Epithelial cell of esophagus (primary cell): ENCODE measurements at regions not wholly inside any gene's neighbourhood (a gene's known extent, or its start where the extent isn't known, plus 50 kb on each side); places are given as distances from the start of the nearest gene placed in this dataset.

ENCODE experiments used
- DNase-seq: peaks from one replicate; pipeline ENCODE4 v3.0.0; 2010; ENCODE audit warnings: low read depth
- H3K4me3 ChIP-seq: 2 replicates; pipeline ENCODE4 v1.5.1; 2011; ENCODE audit warnings: mild to moderate bottlenecking, low read length, control low read depth
- TF ChIP-seq, protein P1 (sequence below): IDR thresholded peaks from 2 replicates; pipeline ENCODE4 v1.5.1; 2011; ENCODE audit warnings: low read depth, mild to moderate bottlenecking, low read length, control low read depth, inconsistent platforms; ENCODE audit not compliant: insufficient read depth; ENCODE audit errors: missing control alignments

DNA sequence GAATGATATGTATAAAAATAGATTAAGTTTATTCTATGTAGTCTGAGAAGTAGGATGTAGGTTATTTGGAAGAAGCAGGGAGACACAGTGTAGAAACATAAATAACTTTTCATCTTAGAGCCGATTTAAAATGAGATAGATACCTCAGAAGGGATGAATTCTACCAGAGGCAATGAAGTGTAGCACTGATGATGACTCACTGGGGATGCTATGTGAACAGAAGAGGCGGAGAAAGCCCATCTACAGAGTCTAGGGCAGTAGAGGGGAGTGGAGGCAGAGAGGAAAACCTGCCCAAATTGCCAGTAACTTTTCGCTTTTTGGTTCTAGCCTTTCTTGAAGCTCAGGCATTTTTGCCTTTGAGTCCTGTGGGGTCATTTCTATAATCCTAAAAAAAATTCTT lies 451.8 kb downstream of the ATP23 start:
- DNase-seq = peak; percentile 53
- no peak overlapping the region for H3K4me3 ChIP-seq
- TF ChIP-seq, protein P1, sequence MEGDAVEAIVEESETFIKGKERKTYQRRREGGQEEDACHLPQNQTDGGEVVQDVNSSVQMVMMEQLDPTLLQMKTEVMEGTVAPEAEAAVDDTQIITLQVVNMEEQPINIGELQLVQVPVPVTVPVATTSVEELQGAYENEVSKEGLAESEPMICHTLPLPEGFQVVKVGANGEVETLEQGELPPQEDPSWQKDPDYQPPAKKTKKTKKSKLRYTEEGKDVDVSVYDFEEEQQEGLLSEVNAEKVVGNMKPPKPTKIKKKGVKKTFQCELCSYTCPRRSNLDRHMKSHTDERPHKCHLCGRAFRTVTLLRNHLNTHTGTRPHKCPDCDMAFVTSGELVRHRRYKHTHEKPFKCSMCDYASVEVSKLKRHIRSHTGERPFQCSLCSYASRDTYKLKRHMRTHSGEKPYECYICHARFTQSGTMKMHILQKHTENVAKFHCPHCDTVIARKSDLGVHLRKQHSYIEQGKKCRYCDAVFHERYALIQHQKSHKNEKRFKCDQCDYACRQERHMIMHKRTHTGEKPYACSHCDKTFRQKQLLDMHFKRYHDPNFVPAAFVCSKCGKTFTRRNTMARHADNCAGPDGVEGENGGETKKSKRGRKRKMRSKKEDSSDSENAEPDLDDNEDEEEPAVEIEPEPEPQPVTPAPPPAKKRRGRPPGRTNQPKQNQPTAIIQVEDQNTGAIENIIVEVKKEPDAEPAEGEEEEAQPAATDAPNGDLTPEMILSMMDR = no peak

DNA sequence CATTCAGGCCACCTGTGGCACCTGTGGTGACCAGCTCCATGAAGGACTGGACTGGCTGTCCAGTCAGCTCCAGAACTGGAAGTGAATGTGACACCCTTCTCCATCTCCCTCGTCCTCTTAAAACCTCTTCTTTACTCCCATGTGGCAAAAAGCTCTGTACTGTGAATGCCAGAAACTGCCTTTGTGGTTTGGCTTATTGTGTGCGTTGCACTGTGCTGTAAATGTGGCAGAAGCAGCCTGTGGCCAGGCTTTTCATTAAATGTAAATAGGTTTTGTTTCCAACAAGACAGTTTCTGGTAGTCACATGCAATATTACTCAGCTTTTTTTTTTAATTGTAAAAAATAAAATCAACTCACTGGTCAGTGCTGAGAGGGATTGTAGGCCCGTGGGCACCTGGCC lies 453.7 kb downstream of the ATP23 start:
- no peak overlapping the region for H3K4me3 ChIP-seq
- TF ChIP-seq, protein P1 = no peak

DNA sequence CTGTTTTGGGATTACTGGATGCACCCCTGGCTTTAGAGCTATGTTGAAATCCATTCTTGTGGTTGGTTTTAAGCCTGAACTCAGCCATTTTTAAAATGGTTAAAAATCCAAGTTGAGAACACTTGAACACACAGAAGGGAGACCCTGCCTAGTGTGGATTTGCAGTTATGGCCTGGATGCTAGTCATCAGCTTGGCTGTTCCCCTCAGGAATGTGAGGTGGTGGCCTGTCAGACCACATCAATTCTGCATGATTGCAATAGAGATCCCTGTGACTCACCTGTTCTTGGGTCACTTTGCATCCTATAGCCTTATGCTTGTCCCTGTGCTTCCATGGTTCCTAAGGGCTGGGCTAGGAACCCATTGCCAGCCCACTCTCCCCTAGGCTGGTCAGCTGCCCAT lies 454.1 kb downstream of the ATP23 start:
- DNase-seq = peak; percentile 22
- no peak overlapping the region for H3K4me3 ChIP-seq
- TF ChIP-seq, protein P1 = no peak

More for the DNA sequence above, 453.7 kb downstream of the ATP23 start:
- no peak for DNase-seq

DNA sequence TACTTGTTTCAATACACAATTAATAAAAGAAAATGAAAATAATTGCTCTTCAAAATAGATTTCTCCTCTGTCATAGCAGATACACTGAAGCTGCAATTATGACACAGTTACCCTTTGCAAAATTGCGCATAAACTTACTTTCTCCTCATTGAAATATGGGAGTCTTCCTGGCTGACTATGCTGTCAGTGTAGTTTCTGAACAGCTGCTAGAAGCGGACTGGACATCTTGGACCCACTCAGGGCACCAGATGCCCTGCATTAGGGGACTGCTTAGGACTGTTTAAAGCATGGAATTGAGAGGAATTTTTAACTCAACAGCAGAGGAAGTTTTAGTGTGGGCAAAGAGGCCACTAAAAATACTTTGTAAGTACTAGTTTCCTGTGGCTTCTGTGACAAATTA lies 454.9 kb downstream of the ATP23 start:
- TF ChIP-seq, protein P1 = no peak
- H3K4me3 ChIP-seq = no peak overlapping the region
- DNase-seq = no peak

DNA sequence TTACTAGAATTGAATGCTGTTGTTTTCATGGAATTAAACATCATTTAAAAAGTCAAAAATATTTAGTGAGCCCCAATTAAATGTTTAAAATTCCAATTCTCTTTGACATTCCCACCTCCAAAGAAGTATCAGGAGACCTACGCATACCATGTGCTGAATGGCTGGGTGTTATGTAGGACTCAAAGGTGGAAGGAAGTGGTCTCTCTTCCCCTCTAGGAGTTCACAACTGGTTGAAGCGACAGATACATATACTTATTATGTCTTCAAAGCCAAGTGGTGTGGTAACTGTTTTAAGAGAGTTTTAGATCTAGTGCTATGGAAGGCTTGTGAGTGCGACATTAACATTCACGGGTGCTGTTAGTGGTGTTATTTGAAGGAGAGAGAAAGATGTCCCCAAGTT lies 464.0 kb downstream of the ATP23 start:
- TF ChIP-seq, protein P1 = no peak
- no peak overlapping the region for H3K4me3 ChIP-seq
- no peak for DNase-seq

DNA sequence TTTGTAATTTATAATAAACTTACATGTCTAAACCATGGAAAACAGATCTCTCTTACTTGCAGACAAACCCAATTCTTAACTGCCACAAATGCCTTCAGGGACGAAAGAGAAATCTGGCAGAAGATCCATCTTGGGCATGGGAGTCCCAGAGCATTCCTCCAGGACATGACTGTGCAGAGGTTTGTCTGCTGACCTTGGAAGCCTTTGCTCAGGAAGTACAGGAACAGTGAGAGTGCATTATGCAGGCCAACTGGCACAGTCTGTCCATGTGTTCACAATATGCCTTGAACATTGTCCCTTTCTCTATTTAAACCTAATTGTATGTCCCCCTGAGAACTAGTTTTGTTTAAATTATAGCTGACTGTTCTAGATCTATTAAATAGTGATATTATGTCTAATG lies 467.1 kb downstream of the ATP23 start:
- TF ChIP-seq, protein P1 = no peak
- DNase-seq = no peak
- H3K4me3 ChIP-seq = no peak overlapping the region

DNA sequence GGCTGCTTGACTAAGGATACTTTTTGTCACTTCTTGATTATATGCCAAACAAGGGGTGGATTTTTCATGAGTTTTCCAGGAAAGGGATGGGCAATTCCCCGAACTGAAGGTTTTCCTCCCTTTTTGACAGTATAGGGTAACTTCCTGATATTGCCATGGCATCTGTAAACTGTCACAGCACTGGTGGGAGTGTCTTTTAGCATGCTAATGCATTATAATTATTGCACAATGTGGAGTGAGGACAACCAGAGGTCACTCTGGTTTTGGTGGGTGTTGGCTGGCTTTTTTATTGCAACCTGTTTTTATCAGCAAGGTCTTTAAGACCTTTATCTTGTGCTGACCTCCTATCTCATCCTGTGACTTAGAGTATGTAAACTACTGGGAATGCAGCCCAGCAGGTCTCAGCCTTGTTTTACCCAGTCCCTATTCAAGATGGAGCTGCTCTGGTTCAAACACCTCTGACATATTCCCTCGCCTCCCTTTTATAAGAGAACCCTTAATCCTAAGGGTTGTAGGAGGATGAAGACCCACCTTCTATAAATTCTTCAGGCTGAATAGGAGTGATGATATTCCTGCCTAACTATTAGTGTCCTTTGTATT lies 471.2 kb downstream of the ATP23 start:
- TF ChIP-seq, protein P1 = no peak
- no peak for DNase-seq
- no peak overlapping the region for H3K4me3 ChIP-seq
